ENCODE measurements at regions not wholly inside any gene's neighbourhood (a gene's known extent, or its start where the extent isn't known, plus 50 kb on each side); places are given as distances from the start of the nearest gene placed in this dataset.

GRCh38 chrX:110408949-110409588 is 50.4 kb downstream of the RTL9 start (continued):
- no peak for TF ChIP-seq TAF9B (IDR thresholded peaks at IDR 0.05; ENCODE audit: partially characterized antibody)
- TF ChIP-seq SMAD1 (IDR thresholded peaks at IDR 0.05; ENCODE audit: low read depth, low read length, partially characterized antibody), result no peak
- TF ChIP-seq EP300 (IDR thresholded peaks at IDR 0.05; ENCODE audit: low read length), result peak; percentile 21; the same call in 1 of the 2 replicates
- no peak for TF ChIP-seq ZNF143 (CRISPR knock-in tag; IDR thresholded peaks at IDR 0.05)
- no peak for TF ChIP-seq HNRNPH1 (optimal IDR thresholded peaks at IDR 0.05; ENCODE audit: low read depth, low read length)
- TF ChIP-seq ATF1 (CRISPR knock-in tag; IDR thresholded peaks at IDR 0.05), result no peak
- TF ChIP-seq ATF1 (tag; IDR thresholded peaks at IDR 0.05), result peak; percentile 64
- no peak for TF ChIP-seq ZNF584 (CRISPR knock-in tag; IDR thresholded peaks at IDR 0.05; ENCODE audit: low read depth)
- TF ChIP-seq RBM15 (IDR thresholded peaks at IDR 0.05; ENCODE audit: insufficient read depth, low read length), result no peak
- TF ChIP-seq, protein P1, sequence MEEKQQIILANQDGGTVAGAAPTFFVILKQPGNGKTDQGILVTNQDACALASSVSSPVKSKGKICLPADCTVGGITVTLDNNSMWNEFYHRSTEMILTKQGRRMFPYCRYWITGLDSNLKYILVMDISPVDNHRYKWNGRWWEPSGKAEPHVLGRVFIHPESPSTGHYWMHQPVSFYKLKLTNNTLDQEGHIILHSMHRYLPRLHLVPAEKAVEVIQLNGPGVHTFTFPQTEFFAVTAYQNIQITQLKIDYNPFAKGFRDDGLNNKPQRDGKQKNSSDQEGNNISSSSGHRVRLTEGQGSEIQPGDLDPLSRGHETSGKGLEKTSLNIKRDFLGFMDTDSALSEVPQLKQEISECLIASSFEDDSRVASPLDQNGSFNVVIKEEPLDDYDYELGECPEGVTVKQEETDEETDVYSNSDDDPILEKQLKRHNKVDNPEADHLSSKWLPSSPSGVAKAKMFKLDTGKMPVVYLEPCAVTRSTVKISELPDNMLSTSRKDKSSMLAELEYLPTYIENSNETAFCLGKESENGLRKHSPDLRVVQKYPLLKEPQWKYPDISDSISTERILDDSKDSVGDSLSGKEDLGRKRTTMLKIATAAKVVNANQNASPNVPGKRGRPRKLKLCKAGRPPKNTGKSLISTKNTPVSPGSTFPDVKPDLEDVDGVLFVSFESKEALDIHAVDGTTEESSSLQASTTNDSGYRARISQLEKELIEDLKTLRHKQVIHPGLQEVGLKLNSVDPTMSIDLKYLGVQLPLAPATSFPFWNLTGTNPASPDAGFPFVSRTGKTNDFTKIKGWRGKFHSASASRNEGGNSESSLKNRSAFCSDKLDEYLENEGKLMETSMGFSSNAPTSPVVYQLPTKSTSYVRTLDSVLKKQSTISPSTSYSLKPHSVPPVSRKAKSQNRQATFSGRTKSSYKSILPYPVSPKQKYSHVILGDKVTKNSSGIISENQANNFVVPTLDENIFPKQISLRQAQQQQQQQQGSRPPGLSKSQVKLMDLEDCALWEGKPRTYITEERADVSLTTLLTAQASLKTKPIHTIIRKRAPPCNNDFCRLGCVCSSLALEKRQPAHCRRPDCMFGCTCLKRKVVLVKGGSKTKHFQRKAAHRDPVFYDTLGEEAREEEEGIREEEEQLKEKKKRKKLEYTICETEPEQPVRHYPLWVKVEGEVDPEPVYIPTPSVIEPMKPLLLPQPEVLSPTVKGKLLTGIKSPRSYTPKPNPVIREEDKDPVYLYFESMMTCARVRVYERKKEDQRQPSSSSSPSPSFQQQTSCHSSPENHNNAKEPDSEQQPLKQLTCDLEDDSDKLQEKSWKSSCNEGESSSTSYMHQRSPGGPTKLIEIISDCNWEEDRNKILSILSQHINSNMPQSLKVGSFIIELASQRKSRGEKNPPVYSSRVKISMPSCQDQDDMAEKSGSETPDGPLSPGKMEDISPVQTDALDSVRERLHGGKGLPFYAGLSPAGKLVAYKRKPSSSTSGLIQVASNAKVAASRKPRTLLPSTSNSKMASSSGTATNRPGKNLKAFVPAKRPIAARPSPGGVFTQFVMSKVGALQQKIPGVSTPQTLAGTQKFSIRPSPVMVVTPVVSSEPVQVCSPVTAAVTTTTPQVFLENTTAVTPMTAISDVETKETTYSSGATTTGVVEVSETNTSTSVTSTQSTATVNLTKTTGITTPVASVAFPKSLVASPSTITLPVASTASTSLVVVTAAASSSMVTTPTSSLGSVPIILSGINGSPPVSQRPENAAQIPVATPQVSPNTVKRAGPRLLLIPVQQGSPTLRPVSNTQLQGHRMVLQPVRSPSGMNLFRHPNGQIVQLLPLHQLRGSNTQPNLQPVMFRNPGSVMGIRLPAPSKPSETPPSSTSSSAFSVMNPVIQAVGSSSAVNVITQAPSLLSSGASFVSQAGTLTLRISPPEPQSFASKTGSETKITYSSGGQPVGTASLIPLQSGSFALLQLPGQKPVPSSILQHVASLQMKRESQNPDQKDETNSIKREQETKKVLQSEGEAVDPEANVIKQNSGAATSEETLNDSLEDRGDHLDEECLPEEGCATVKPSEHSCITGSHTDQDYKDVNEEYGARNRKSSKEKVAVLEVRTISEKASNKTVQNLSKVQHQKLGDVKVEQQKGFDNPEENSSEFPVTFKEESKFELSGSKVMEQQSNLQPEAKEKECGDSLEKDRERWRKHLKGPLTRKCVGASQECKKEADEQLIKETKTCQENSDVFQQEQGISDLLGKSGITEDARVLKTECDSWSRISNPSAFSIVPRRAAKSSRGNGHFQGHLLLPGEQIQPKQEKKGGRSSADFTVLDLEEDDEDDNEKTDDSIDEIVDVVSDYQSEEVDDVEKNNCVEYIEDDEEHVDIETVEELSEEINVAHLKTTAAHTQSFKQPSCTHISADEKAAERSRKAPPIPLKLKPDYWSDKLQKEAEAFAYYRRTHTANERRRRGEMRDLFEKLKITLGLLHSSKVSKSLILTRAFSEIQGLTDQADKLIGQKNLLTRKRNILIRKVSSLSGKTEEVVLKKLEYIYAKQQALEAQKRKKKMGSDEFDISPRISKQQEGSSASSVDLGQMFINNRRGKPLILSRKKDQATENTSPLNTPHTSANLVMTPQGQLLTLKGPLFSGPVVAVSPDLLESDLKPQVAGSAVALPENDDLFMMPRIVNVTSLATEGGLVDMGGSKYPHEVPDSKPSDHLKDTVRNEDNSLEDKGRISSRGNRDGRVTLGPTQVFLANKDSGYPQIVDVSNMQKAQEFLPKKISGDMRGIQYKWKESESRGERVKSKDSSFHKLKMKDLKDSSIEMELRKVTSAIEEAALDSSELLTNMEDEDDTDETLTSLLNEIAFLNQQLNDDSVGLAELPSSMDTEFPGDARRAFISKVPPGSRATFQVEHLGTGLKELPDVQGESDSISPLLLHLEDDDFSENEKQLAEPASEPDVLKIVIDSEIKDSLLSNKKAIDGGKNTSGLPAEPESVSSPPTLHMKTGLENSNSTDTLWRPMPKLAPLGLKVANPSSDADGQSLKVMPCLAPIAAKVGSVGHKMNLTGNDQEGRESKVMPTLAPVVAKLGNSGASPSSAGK (IDR thresholded peaks at IDR 0.05), result peak; percentile 50
- TF ChIP-seq DMBX1 (CRISPR knock-in tag; IDR thresholded peaks at IDR 0.05; ENCODE audit: borderline replicate concordance), result no peak
- TF ChIP-seq ADNP (tag; IDR thresholded peaks at IDR 0.05), result no peak
- no peak for TF ChIP-seq THAP7 (CRISPR knock-in tag; IDR thresholded peaks at IDR 0.05)
- TF ChIP-seq ARHGAP35 (IDR thresholded peaks at IDR 0.05; ENCODE audit: partially characterized antibody), result no peak
- no peak for TF ChIP-seq ZBTB17 (CRISPR knock-in tag; IDR thresholded peaks at IDR 0.05)
